GM19099 (cell line): ENCODE measurements at regions not wholly inside any gene's neighbourhood (a gene's known extent, or its start where the extent isn't known, plus 50 kb on each side); places are given as distances from the start of the nearest gene placed in this dataset.

Experiments used
- POLR2A ChIP-seq: IDR thresholded peaks from 3 replicates; pipeline ENCODE4 v1.6.1; 2011; ENCODE audit warnings: low read depth; ENCODE audit not compliant: insufficient read length; ENCODE audit errors: extremely low read depth

DNA sequence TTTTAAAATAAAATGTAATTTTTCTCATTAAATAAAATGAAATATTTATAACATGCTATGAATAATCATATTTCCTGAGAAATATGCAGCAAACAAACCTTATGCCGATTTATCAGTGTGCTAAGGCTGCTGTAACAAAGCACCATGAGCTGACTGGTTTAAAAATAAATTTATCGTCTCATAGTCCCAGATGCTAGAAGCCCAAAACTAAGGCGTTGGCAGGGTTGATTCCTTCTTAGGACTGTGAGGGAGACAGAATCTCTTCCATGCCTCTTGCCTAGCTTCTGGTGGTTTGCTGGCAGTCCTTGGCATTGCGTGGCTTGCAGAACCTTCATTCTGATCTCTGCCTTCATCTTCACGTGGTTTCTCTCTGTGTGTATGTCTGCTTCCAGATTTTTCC, 740.3 kb downstream of the OTOL1 start:
- no peak for TF ChIP-seq POLR2A

DNA sequence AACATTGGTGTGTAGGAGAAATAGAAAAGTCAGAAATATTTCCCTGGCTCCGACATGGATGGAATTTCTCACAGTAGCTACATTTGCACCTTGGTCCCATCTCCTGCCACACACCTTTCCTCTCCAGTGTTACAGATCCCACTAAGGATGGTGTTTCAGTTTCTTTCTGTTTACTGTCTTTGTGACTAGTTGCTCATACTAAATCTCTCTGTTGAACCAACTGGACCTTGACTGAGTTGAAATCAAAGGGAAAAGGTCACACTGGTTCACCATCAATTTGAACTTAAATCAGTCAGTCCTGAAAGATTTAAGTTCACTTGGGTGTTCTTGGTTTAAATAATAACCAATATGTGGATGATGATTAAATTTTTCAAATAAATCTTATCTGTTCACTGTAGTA, 754.2 kb downstream of the OTOL1 start:
- no peak for TF ChIP-seq POLR2A

DNA sequence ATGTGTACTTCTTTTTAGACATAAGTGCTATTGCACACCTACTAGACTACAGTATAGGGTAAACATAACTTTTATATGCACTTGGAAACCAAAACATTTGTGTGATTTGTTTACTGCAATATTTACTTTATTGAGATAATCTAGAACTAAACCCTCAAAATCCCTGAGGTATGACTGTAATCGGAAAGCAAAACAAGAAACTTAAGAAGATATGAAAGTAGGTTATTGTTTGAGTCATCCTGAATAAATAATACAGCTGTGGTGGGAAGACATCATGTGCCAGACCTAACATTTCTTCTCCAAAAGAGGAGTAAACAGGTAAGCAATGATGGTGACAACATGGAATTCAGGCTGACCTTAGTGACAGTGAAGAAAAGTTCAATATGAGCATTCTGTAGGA, 765.5 kb downstream of the OTOL1 start:
- no peak for TF ChIP-seq POLR2A

DNA sequence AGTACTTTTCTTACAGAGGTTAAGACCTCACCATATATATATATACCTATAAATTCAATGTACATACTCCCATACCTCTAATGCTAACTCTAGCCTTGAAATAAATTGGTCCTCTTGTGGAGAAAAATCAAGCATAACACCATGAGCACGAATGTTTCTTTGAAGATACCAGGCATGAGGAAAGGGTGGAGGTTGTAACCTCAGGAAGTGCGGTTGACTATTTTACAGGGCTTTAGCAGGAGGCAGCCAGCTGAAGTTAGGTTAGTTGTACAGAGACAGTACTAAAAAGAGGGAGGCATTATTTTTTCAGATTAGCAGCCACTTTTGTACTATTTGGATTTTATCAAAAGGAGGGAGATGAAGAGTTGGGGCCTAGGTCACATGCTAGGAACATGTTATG, 767.0 kb downstream of the OTOL1 start:
- TF ChIP-seq POLR2A = no peak

DNA sequence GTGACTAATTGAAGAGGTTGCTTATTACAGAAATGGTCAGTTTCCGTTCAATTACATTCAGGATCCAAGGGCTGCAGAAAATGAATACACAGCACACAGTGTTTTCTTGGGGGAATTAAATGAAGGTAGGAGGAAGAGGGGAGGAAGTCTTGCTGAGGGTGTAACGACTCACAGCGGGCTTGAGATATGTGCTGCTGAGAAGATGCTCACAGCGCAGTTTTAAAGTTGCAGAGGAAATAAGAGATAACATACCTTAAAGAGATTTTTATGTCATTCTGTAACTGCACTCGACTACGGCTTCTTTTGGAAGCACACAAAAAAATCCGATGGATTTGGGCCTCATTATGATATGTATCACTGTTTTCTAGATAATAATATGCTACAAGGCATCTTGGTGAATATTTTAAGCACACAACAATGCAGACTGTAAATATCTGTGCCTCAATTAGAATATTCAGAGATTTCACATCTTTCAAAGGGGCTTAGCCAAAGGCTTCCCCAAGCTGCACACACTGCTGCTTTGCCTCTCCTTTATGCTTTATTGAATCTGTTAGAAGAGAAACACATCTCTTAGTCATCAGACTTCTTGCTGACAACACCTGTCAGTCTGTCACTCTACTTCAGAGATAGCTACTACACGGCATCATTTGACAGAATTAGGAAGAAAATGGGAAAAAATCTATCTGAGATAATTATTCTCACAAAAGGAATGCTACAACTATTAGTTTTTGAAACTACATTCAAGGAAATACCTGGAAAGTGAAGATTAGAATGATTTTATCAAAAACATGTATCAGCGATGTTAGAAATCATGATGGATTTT, 773.2 kb downstream of the OTOL1 start:
- no peak for TF ChIP-seq POLR2A

DNA sequence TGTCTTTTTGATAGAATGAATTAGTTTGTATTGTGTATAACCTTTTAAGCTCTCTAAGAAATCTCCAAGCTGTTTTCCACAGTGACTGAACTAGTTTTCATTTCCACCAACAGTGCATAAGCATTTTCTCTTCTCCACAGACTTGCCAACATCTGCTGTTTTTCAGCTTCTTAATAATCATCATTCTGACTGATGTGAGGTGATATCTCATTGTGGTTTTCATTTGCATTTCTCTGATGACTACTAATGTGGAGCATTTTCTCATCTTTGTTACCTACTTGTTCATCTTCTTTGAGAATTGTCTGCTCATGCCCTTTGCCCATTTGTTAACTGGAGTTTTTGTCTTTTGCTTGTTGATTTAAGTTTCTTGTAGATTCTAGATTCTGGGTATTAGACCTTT, 777.5 kb downstream of the OTOL1 start:
- no peak for TF ChIP-seq POLR2A

DNA sequence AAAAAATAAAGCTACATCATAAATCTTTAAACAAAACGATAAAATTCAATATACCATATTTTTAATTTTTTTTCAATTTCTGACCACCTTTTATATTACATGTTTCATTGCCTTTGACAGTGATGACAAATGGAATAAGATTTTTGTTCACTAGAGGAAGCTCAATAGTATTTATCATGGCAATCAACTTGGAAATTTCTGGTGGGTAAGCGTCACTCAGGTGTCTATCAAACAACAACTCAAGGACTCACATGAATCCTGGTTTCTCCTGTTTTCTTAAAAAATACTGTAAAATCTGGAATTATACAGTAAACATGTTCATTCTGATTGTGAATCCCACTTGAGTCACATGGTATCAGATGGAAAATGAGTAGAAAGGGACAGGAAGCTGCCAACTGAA, 782.2 kb downstream of the OTOL1 start:
- no peak for TF ChIP-seq POLR2A

DNA sequence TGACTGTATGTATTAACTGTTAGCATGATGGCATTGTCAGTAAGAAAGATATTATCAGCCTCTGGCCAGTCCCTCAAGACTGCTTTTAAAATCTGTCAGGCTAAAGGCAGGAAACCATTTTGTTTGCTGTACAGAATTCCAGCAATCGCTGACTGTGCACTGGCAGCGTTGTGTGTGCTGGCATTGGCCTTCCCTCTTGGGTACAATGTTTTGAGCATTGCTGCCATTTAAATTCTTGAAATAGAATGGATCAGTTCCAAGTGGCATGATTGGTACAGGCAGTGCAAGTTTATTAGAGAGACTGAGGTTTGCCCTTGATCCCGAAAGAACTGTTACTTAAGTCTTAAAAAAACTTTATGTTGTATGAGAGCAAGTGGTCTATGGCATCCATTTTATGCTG, 788.7 kb downstream of the OTOL1 start:
- no peak for TF ChIP-seq POLR2A

DNA sequence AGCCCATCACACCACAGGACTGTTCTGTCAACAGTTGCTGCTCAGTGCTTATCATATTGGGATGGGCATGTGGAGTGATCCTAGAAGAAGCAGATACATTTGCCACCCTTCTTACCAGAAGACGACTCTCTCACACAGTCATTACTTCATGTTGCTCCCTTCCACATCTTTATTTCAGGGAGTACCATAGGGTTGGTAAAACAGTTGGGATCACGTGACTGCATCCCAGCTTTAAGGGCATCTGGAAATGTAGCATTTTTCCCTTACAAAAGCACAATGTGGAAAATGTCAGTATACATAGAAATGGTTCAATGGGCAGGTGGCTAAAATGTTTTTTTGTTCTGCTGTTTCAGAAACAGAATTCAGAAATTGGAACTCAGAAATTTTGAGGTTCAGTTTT, 791.0 kb downstream of the OTOL1 start:
- no peak for TF ChIP-seq POLR2A

DNA sequence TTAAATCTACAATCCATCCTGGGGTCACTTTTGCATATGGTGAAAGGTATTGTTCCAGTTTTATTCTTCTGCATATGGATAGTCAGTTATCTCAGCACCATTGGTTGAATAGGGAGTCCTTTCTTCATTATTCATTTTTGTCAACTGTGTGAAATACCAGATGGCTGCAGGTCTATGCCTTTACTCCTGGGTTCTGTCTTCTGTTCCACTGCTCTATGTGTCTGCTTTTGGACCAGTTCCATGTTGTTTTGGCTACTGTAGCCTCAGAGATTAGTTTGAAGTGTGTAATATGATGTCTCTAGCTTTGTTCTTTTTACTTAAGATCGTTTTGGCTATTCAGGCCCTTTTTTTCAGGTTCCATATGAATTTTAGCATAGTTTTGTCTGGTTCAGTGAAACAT, 795.8 kb downstream of the OTOL1 start:
- TF ChIP-seq POLR2A = no peak

DNA sequence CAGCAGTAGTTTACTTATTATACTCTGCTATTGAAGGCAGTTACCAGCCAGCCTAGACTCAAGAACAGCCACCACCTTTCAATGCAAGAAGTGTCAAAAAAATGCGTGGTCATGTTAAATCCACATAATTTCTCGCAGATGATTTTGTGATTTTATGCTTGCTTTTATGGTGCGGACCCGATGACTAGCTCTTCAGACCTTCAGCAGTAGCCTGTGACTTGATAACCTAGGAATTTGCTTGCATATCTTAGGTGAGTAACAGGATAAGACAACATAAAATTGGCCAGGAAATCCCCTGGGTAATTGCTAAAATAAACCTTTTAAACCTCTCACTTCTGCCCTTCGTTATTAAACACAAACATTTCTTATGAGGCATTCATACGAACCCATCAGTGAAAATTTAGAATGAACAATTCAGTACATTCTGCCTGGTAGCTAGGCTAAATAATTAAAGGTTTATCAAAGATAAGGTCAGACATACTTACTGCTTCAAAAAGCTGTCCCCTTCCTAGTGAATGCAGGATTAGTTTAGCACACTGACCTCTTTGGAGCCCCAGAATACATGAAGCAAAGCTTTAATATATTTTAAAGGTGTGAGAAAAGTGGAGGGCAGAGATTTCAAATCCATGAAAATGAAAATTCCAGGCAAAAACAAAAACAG, 798.8 kb downstream of the OTOL1 start:
- no peak for TF ChIP-seq POLR2A

DNA sequence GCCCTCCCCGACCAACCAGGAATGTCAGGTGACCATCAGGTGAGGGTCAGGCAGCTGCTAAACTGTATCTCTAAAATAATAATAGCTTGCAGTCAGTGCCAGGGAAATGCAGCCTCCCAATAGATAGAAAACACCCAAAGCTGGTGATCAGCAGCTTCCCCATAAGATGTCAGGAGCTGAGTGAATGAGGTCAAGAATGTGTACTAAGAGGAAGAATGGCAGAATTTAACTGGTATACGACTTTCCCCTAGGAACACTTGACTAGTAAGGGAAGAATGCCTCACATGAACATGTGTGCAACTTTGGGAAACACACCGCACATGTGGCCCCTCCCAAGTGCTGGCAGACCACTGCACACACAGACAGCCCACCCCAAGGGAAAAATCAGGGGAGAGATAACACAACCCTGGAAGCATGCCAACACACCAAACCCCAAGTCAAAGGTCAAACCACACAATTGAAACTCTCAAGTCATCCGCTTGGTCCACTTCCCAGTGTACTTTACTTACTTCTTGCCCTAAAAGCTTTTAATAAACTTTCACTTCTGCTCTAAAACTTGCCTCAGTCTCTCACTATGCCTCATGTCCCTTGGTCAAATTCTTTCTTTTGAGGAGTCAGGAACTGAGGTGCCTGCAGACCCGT, 806.5 kb downstream of the OTOL1 start:
- TF ChIP-seq POLR2A = no peak

DNA sequence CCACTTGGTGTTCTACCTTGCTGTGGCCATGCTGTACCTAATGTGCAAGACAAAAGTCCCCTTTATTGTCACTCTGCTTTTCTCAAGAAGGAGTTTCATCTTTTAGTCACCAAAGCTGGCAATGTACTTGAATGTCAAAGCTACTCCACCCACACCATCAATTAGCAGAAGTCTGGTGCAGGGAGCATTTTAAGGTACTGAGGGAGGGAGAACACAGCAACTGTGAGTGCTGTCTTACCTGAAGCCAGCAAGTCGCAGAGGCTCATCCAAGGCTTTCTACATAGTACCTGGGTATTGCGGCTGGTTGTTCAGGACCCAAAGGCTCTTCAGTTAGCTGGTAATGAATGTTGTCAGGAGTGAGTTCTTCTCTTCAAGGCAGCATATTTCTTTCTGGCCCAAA, 820.4 kb downstream of the OTOL1 start:
- no peak for TF ChIP-seq POLR2A

DNA sequence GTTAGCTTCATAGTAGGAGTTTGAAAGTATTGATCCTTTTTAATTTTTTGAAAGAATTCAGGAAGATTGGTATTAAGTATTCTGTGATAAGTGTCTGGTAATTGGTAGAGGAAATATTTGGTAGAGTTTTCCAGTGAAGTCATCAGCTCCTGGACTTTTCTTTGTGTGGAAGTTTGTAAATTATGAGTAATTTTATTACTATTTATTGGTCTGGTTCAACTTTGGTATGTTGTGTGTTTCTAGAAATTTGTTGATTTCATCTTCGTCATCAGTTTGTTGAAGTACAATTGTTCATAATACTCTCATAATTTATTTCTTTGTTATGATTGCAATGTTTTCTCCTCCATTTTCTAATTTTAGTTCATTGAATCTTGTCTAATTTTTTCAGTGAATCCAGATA, 832.0 kb downstream of the OTOL1 start:
- no peak for TF ChIP-seq POLR2A

DNA sequence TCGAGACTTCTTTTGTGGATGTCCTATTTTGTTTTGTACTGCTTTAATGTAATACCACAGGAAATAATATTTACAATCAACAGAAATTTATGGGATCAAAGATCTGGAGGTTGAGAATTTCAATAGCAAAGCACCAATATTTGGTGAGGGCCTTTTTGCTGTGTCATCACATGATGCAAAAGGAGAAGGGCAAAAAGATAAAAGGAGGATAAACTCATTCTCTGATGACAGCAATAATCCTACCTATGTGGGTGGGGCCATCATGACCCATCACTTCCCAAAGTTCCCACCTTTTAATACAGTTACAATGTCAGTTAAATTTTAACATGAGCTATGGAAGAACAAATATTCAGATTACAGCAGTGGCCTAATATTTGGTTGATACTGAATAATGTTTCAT, 832.9 kb downstream of the OTOL1 start:
- no peak for TF ChIP-seq POLR2A

DNA sequence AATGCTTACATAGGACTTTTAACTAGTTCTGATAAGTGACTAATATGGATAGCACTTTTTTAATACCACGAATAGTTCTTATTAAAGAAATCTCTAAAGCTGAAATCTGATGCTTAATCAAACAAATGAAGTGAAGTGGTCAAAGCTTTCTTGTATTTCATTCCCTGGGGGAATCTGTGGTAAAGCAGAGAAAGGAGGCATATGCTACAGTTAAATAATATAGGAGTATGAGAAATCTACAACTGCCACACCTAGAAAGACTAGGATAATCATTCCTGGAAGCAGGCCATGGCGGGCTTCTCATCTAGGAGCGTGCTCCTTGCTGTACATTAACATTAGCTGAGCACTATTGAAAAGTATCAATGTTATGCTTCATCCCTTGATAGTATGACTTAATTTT, 835.7 kb downstream of the OTOL1 start:
- TF ChIP-seq POLR2A = no peak
